ENCODE measurements at regions not wholly inside any gene's neighbourhood (a gene's known extent, or its start where the extent isn't known, plus 50 kb on each side); places are given as distances from the start of the nearest gene placed in this dataset.

GRCh38 chr18:23380817-23381216, 72.3 kb upstream of the RIOK3 start:
- 90 to 92% methylated on average over 2 of the region's 2 CpGs for WGBS, 2 experiments (ENCODE audit: insufficient coverage in 1 of 2, insufficient read length in 1 of 2)
- Mint-ChIP-seq H3K27ac (no peak overlapping the region), H3K9me3 (peaks cover 2% of the 10 kb centered on the region), H3K27me3 (ENCODE audit: insufficient read depth) (no peaks in the 10 kb centered on the region), H3K36me3 (ENCODE audit: low read depth) (peaks cover 11% of the 10 kb centered on the region), H3K4me3 (no peak overlapping the region), H3K4me1 (no peaks in the 10 kb centered on the region)
- no peak overlapping the region for H3K27ac ChIP-seq (ENCODE audit: low read depth, low read length)
- TF ChIP-seq CTCF (conservative IDR thresholded peaks at IDR 0.05) = no peak
- no peaks in the 10 kb centered on the region for H3K9me3 ChIP-seq (ENCODE audit: control insufficient read depth, low read length)
- no peak overlapping the region for H3K4me3 ChIP-seq (ENCODE audit: low read length)
- no peak overlapping the region for H3K9ac ChIP-seq (ENCODE audit: extremely low read depth, low read length, poor library complexity, severe bottlenecking)
- H3K27me3 ChIP-seq (ENCODE audit: control insufficient read depth, insufficient read depth, low read length, poor library complexity, severe bottlenecking) = no peaks in the 10 kb centered on the region
- peaks cover 3% of the 10 kb centered on the region for H3K36me3 ChIP-seq (ENCODE audit: control insufficient read depth, insufficient read depth, low read length)
- H3K4me1 ChIP-seq (ENCODE audit: control insufficient read depth, insufficient read depth, low read length) = no peaks in the 10 kb centered on the region
- no peak for DNase-seq

GRCh38 chr18:23383494-23383893, 69.6 kb upstream of the RIOK3 start:
- no peak overlapping the region for H3K9ac ChIP-seq (ENCODE audit: extremely low read depth, low read length, poor library complexity, severe bottlenecking)
- no peaks in the 10 kb centered on the region for H3K27me3 ChIP-seq (ENCODE audit: control insufficient read depth, insufficient read depth, low read length, poor library complexity, severe bottlenecking)
- no peak for TF ChIP-seq CTCF (conservative IDR thresholded peaks at IDR 0.05)
- H3K9me3 ChIP-seq (ENCODE audit: control insufficient read depth, low read length) = no peaks in the 10 kb centered on the region
- no peak for DNase-seq
- no peak overlapping the region for H3K4me3 ChIP-seq (ENCODE audit: low read length)
- H3K27ac Mint-ChIP-seq = no peak overlapping the region
- no peaks in the 10 kb centered on the region for H3K4me1 ChIP-seq (ENCODE audit: control insufficient read depth, insufficient read depth, low read length)
- peaks cover 3% of the 10 kb centered on the region for H3K36me3 ChIP-seq (ENCODE audit: control insufficient read depth, insufficient read depth, low read length)
- H3K36me3 Mint-ChIP-seq (ENCODE audit: low read depth) = peaks cover 11% of the 10 kb centered on the region
- H3K27ac ChIP-seq (ENCODE audit: low read depth, low read length) = no peak overlapping the region
- peaks cover 2% of the 10 kb centered on the region for H3K9me3 Mint-ChIP-seq
- no peaks in the 10 kb centered on the region for H3K27me3 Mint-ChIP-seq (ENCODE audit: insufficient read depth)
- H3K4me3 Mint-ChIP-seq = no peak overlapping the region
- WGBS, 2 experiments (ENCODE audit: insufficient coverage in 1 of 2, insufficient read length in 1 of 2) = 94 to 100% methylated on average over 3 to 7 of the region's 7 CpGs
- peaks cover 4% of the 10 kb centered on the region for H3K4me1 Mint-ChIP-seq

- H3K27ac Mint-ChIP-seq = no peak overlapping the region
- Histone ChIP-seq H3K4me3 (ENCODE audit: low read length) (no peak overlapping the region), H3K36me3 (ENCODE audit: control insufficient read depth, insufficient read depth, low read length) (peaks cover 3% of the 10 kb centered on the region), H3K27me3 (ENCODE audit: control insufficient read depth, insufficient read depth, low read length, poor library complexity, severe bottlenecking) (no peaks in the 10 kb centered on the region), H3K9ac (ENCODE audit: extremely low read depth, low read length, poor library complexity, severe bottlenecking) (no peak overlapping the region), H3K9me3 (ENCODE audit: control insufficient read depth, low read length) (no peaks in the 10 kb centered on the region), H3K27ac (ENCODE audit: low read depth, low read length) (no peak overlapping the region), H3K4me1 (ENCODE audit: control insufficient read depth, insufficient read depth, low read length) (no peaks in the 10 kb centered on the region)
- no peak for DNase-seq
- peaks cover 2% of the 10 kb centered on the region for H3K9me3 Mint-ChIP-seq
- 93 to 95% methylated on average over 11 to 12 of the region's 13 CpGs for WGBS, 2 experiments (ENCODE audit: insufficient coverage in 1 of 2, insufficient read length in 1 of 2)
- TF ChIP-seq CTCF (conservative IDR thresholded peaks at IDR 0.05) = no peak
- no peak overlapping the region for H3K4me3 Mint-ChIP-seq
- H3K4me1 Mint-ChIP-seq = peaks cover 4% of the 10 kb centered on the region
- H3K27me3 Mint-ChIP-seq (ENCODE audit: insufficient read depth) = no peaks in the 10 kb centered on the region
- H3K36me3 Mint-ChIP-seq (ENCODE audit: low read depth) = peaks cover 11% of the 10 kb centered on the region
These were observed 68.0 kb upstream of the RIOK3 start for GRCh38 chr18:23384778-23385736.
